Gastrocnemius medialis (tissue), 4 donors: ENCODE measurements at regions not wholly inside any gene's neighbourhood (a gene's known extent, or its start where the extent isn't known, plus 50 kb on each side); places are given as distances from the start of the nearest gene placed in this dataset.

Source experiments
- CTCF ChIP-seq, 5 experiments: fragments of 450-650 bp in 3 of 5; fragments of 200-600 bp in 2 of 5; sonication (generic) in 2 of 5; IDR thresholded peaks in 4 of 5; conservative IDR thresholded peaks in 1 of 5; 1 replicate in 4 of 5; 2 replicates in 1 of 5; pipeline ENCODE4 v1.5.1; 2016 to 2019; ENCODE audit warnings: antibody characterized with exemption in 5 of 5, mild to moderate bottlenecking in 3 of 5, moderate library complexity in 3 of 5
- POLR2A ChIP-seq, 2 donors: fragments of 450-650 bp; IDR thresholded peaks; one replicate each; pipeline ENCODE4 v1.6.1; 2017; ENCODE audit warnings: antibody characterized with exemption in 2 of 2, mild to moderate bottlenecking in 2 of 2, moderate library complexity in 2 of 2

DNA sequence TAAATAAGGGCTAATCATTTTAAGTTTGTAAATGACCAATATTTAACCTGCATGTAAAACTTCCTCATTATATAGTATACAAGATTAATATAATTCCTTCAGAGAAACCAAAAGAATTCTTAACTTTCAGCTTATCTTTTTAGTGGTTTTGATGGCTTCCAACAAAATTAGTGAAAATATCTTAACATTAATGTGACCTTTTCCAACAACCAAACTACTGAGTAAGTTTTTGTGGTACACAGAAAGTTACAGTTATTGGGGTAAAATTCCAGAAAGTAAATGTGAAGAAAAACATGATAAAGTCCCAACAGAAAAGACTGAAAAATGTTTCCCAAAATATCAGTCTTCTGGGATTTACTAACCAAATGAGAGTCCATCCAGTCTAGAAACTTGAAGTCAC, 111.0 kb upstream of the PDE3A start:
- TF ChIP-seq CTCF (IDR thresholded peaks at IDR 0.05 in 4 of 5, conservative IDR thresholded peaks at IDR 0.05 in 1 of 5) (no peak), POLR2A (IDR thresholded peaks at IDR 0.05) (no peak)
